K562 (cell line): ENCODE measurements at regions not wholly inside any gene's neighbourhood (a gene's known extent, or its start where the extent isn't known, plus 50 kb on each side); places are given as distances from the start of the nearest gene placed in this dataset.

Experiments used
- BRF1 ChIP-seq: IDR thresholded peaks from 3 replicates; pipeline ENCODE4 v1.6.1; 2011; ENCODE audit warnings: borderline replicate concordance, mild to moderate bottlenecking; ENCODE audit not compliant: insufficient read length; ENCODE audit errors: extremely low read depth
- DIDO1 ChIP-seq: fragments of 450-650 bp; IDR thresholded peaks from 2 replicates; pipeline ENCODE4 v1.6.1; 2016; ENCODE audit warnings: low read depth, missing biosample characterization, missing genetic modification characterization
- EP400 ChIP-seq: fragments of 450-650 bp; IDR thresholded peaks from 2 replicates; pipeline ENCODE4 v1.6.1; 2017; ENCODE audit warnings: antibody characterized with exemption, mild to moderate bottlenecking, moderate library complexity
- ETV1 ChIP-seq: fragments of 450-650 bp; conservative IDR thresholded peaks from 2 replicates; pipeline ENCODE4 v1.6.1; 2016; ENCODE audit warnings: missing genetic modification characterization, control low read depth, low read depth, missing compliant biosample characterization
- LARP7 ChIP-seq: fragments of 450-650 bp; IDR thresholded peaks from 2 replicates; pipeline ENCODE4 v1.6.1; 2016
- NELFE ChIP-seq: IDR thresholded peaks from 2 replicates; pipeline ENCODE4 v1.6.1; 2011; ENCODE audit warnings: mild to moderate bottlenecking; ENCODE audit not compliant: insufficient read depth, insufficient read length
- OTX1 ChIP-seq: fragments of 450-650 bp; formaldehyde crosslinking; IDR thresholded peaks from 2 replicates; pipeline ENCODE4 v1.4.0; 2022; ENCODE audit warnings: mild to moderate bottlenecking
- PRMT5 ChIP-seq: sonication (generic); formaldehyde crosslinking; IDR thresholded peaks from 2 replicates; pipeline ENCODE4 v1.5.0; 2020; ENCODE audit warnings: missing genetic modification reagents
- SMARCE1 ChIP-seq: fragments of 450-650 bp; IDR thresholded peaks from 2 replicates; pipeline ENCODE4 v1.7.1; 2016; ENCODE audit warnings: mild to moderate bottlenecking
- SP1 ChIP-seq: sonication (generic); formaldehyde crosslinking; IDR thresholded peaks from 2 replicates; pipeline ENCODE4 v1.8.1; 2022; ENCODE audit warnings: mild to moderate bottlenecking, missing genetic modification reagents
- SP2 ChIP-seq: IDR thresholded peaks from 2 replicates; pipeline ENCODE4 v1.6.1; 2011; ENCODE audit warnings: mild to moderate bottlenecking, low read depth, low read length, moderate library complexity; ENCODE audit not compliant: poor library complexity, severe bottlenecking; ENCODE audit errors: extremely low read depth
- TAF15 ChIP-seq: fragments of 200-400 bp; formaldehyde crosslinking; IDR thresholded peaks from 2 replicates; pipeline ENCODE4 v1.6.1; 2017; ENCODE audit warnings: mild to moderate bottlenecking, low read depth, low read length, moderate library complexity
- TRIM25 ChIP-seq: fragments of 450-650 bp; IDR thresholded peaks from 2 replicates; pipeline ENCODE4 v1.7.0; 2016; ENCODE audit warnings: borderline replicate concordance
- TF ChIP-seq, protein P1 (sequence below): fragments of 450-650 bp; conservative IDR thresholded peaks from 2 replicates; pipeline ENCODE4 v1.6.1; 2016; ENCODE audit warnings: missing genetic modification characterization, low read depth, mild to moderate bottlenecking, control low read depth, missing compliant biosample characterization
- TF ChIP-seq, protein P2 (sequence below): sonication (generic); formaldehyde crosslinking; IDR thresholded peaks from 2 replicates; pipeline ENCODE4 v1.8.1; 2023; ENCODE audit warnings: mild to moderate bottlenecking, missing genetic modification reagents
- TF ChIP-seq, protein P3 (sequence below): IDR thresholded peaks from 2 replicates; pipeline ENCODE4 v1.6.1; 2012; ENCODE audit warnings: low read depth, low read length, improper control_type of control experiment, borderline replicate concordance

DNA sequence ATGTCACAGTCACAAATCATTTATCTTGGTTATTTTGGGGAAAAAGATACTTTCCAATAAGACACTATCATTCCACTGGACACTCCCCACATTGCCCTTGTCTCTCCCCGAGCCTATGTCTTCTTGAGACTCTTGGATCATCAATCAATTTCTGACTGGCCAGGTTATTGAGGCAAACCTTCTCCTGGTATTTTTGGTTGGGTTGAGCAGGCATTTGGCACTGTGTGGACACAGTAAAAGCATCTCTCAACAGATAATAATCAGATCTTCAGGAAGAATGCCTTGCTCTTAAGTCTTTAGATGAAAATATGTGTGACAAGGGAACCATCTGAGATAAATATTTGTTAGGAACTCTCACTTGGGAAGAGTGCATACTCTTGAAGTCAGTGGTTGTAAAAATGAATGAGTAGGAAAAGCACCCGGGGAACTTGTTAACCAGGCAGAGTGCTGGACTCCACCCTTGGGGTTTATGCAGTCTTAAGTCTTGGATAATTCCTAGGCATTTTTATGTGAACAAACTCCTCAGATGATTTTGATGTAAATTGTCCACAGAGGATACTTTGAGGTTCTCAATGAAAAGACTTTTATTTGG, 223.8 kb upstream of the CLINT1 start (continued):
- TF ChIP-seq, protein P1, sequence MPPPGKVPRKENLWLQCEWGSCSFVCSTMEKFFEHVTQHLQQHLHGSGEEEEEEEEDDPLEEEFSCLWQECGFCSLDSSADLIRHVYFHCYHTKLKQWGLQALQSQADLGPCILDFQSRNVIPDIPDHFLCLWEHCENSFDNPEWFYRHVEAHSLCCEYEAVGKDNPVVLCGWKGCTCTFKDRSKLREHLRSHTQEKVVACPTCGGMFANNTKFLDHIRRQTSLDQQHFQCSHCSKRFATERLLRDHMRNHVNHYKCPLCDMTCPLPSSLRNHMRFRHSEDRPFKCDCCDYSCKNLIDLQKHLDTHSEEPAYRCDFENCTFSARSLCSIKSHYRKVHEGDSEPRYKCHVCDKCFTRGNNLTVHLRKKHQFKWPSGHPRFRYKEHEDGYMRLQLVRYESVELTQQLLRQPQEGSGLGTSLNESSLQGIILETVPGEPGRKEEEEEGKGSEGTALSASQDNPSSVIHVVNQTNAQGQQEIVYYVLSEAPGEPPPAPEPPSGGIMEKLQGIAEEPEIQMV (tag), result no peak
- TF ChIP-seq OTX1 (CRISPR knock-in tag) (no peak), TAF15 (no peak), SMARCE1 (no peak), NELFE (no peak), PRMT5 (CRISPR knock-in tag) (no peak), EP400 (no peak), LARP7 (no peak), SP1 (CRISPR knock-in tag) (no peak), SP2 (no peak), BRF1 (no peak), TRIM25 (no peak), ETV1 (tag) (no peak), DIDO1 (no peak)
- TF ChIP-seq, protein P2, sequence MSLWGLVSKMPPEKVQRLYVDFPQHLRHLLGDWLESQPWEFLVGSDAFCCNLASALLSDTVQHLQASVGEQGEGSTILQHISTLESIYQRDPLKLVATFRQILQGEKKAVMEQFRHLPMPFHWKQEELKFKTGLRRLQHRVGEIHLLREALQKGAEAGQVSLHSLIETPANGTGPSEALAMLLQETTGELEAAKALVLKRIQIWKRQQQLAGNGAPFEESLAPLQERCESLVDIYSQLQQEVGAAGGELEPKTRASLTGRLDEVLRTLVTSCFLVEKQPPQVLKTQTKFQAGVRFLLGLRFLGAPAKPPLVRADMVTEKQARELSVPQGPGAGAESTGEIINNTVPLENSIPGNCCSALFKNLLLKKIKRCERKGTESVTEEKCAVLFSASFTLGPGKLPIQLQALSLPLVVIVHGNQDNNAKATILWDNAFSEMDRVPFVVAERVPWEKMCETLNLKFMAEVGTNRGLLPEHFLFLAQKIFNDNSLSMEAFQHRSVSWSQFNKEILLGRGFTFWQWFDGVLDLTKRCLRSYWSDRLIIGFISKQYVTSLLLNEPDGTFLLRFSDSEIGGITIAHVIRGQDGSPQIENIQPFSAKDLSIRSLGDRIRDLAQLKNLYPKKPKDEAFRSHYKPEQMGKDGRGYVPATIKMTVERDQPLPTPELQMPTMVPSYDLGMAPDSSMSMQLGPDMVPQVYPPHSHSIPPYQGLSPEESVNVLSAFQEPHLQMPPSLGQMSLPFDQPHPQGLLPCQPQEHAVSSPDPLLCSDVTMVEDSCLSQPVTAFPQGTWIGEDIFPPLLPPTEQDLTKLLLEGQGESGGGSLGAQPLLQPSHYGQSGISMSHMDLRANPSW (CRISPR knock-in tag), result no peak
- TF ChIP-seq, protein P3, sequence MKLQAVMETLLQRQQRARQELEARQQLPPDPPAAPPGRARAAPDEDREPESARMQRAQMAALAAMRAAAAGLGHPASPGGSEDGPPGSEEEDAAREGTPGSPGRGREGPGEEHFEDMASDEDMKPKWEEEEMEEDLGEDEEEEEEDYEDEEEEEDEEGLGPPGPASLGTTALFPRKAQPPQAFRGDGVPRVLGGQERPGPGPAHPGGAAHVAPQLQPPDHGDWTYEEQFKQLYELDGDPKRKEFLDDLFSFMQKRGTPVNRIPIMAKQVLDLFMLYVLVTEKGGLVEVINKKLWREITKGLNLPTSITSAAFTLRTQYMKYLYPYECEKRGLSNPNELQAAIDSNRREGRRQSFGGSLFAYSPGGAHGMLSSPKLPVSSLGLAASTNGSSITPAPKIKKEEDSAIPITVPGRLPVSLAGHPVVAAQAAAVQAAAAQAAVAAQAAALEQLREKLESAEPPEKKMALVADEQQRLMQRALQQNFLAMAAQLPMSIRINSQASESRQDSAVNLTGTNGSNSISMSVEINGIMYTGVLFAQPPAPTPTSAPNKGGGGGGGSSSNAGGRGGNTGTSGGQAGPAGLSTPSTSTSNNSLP, result no peak
